Upper lobe of right lung (tissue), 1 donor: ENCODE measurements at regions not wholly inside any gene's neighbourhood (a gene's known extent, or its start where the extent isn't known, plus 50 kb on each side); places are given as distances from the start of the nearest gene placed in this dataset.

Experiments
- ATAC-seq: fragments of 200-7000 bp; cut with Tn5 transposase; one replicate; pipeline ENCODE4 v1.9.1; 2020; ENCODE audit warnings: mild to moderate bottlenecking, moderate library complexity
- DNase-seq: peaks from one replicate; pipeline ENCODE4 v3.0.0-alpha.2; 2020
- H3K27ac ChIP-seq: fragments of 200-600 bp; one replicate; pipeline ENCODE4 v1.8.0; 2022
- H3K27me3 ChIP-seq: fragments of 200-600 bp; one replicate; pipeline ENCODE4 v1.8.0; 2022; ENCODE audit warnings: mild to moderate bottlenecking
- H3K36me3 ChIP-seq: fragments of 200-600 bp; one replicate; pipeline ENCODE4 v1.8.0; 2022
- H3K4me1 ChIP-seq: fragments of 200-600 bp; one replicate; pipeline ENCODE4 v1.8.0; 2022
- H3K4me3 ChIP-seq: fragments of 200-600 bp; one replicate; pipeline ENCODE4 v1.8.0; 2022; ENCODE audit warnings: mild to moderate bottlenecking
- H3K9me3 ChIP-seq: fragments of 200-600 bp; one replicate; pipeline ENCODE4 v1.8.0; 2022
- intact Hi-C: fragments of 100-400 bp; cut with DNase I; formaldehyde crosslinking; loops from one replicate; pipeline ENCODE4 v1.11.0; 2022
- TF ChIP-seq, protein P1 (sequence below): fragments of 200-600 bp; IDR thresholded peaks from one replicate; pipeline ENCODE4 v1.8.0; 2022; ENCODE audit warnings: antibody characterized with exemption
- donor health status: DM: no; HTN: yes; CAD: no; lungs with severe emphysema.

DNA sequence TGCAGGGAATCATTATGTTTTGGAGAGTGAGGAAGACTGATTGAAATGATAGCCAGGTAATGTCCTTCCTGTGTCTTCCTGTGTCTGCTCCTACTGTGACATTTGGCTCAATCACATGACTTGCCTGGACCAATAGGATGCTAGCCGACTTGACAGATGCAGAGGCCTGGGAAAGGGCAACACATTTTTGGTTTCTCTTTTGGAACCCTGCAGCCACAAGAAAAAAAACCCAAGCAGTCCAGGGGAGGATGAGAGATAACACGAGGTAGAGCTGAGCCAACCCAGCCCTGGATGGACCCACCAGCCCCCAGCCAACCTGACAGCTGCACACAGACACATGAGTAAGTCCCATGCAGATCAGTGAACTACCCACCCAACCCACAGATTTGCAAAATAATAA, 256.1 kb upstream of the SMARCA2 start:
- H3K27ac ChIP-seq = no peak overlapping the region
- no peaks in the 10 kb centered on the region for H3K36me3 ChIP-seq
- no peaks in the 10 kb centered on the region for H3K27me3 ChIP-seq
- H3K4me3 ChIP-seq = no peak overlapping the region
- intact Hi-C loops = no loop called here
- ATAC-seq (no peak), DNase-seq (no peak)
- no peaks in the 10 kb centered on the region for H3K4me1 ChIP-seq
- TF ChIP-seq, protein P1, sequence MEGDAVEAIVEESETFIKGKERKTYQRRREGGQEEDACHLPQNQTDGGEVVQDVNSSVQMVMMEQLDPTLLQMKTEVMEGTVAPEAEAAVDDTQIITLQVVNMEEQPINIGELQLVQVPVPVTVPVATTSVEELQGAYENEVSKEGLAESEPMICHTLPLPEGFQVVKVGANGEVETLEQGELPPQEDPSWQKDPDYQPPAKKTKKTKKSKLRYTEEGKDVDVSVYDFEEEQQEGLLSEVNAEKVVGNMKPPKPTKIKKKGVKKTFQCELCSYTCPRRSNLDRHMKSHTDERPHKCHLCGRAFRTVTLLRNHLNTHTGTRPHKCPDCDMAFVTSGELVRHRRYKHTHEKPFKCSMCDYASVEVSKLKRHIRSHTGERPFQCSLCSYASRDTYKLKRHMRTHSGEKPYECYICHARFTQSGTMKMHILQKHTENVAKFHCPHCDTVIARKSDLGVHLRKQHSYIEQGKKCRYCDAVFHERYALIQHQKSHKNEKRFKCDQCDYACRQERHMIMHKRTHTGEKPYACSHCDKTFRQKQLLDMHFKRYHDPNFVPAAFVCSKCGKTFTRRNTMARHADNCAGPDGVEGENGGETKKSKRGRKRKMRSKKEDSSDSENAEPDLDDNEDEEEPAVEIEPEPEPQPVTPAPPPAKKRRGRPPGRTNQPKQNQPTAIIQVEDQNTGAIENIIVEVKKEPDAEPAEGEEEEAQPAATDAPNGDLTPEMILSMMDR = no peak
- H3K9me3 ChIP-seq = no peaks in the 10 kb centered on the region

DNA sequence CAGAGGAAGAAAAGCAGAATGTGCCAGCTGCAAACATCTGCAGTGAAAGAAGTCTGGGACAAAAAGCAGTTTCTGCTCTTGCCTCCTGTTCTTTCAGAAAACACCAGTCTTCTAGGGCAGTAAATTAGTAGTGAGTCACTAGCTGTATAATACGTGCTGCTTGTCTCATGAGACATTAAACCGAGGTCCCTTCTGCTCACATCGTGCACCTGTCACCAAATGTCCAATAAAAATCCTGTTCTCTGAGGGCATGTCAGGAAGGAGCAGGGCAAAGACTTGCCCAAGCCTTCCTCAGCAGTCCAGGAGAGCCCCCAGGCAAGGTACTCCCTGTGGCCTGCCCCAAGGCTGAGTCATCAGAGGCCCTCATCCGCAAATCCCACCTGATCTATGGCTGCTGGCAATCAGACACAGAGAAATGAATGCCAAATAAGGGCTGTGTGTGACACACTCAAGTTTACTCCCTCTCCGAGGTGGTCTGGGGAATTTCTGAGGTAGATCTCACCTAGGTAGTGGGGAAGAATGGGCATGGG, 255.3 kb upstream of the SMARCA2 start:
- ATAC-seq (no peak), DNase-seq (no peak)
- intact Hi-C loops = no loop called here
- TF ChIP-seq, protein P1 = no peak
- Histone ChIP-seq H3K9me3 (no peaks in the 10 kb centered on the region), H3K4me1 (no peaks in the 10 kb centered on the region), H3K27ac (no peak overlapping the region), H3K36me3 (no peaks in the 10 kb centered on the region), H3K27me3 (no peaks in the 10 kb centered on the region), H3K4me3 (no peak overlapping the region)

GRCh38 chr9:1761807-1762206, 253.3 kb upstream of the SMARCA2 start:
- Histone ChIP-seq H3K9me3 (no peaks in the 10 kb centered on the region), H3K27ac (no peak overlapping the region), H3K4me3 (no peak overlapping the region), H3K4me1 (no peaks in the 10 kb centered on the region), H3K36me3 (no peaks in the 10 kb centered on the region), H3K27me3 (no peaks in the 10 kb centered on the region)
- TF ChIP-seq, protein P1 = no peak
- intact Hi-C loops = no loop called here
- no peak for ATAC-seq
- no peak for DNase-seq

DNA sequence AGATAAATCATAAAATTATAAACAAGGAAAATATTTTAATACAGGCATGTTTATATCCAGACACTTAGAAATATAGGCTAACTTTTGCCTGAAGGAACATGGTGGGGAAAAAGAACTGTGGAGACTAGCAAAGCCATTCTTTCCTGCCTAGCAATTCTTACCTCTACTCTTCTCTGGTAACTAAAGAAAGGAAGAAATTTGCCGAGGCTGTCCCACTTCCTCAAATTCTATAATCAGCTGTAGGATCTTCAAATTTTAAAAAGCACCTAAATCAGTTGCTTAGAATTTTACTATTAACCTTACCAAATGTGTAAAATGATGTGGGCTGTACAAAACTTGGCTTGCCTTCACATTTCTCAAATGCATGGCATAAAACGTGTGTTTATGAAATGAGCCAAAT, 249.1 kb upstream of the SMARCA2 start:
- DNase-seq (no peak), ATAC-seq (no peak)
- Histone ChIP-seq H3K27me3 (no peaks in the 10 kb centered on the region), H3K36me3 (no peaks in the 10 kb centered on the region), H3K27ac (no peak overlapping the region), H3K4me3 (no peak overlapping the region), H3K4me1 (no peaks in the 10 kb centered on the region), H3K9me3 (no peaks in the 10 kb centered on the region)
- intact Hi-C loops = no loop called here
- TF ChIP-seq, protein P1 = no peak

- TF ChIP-seq, protein P1 = no peak
- DNase-seq (no peak), ATAC-seq (no peak)
Observed at GRCh38 chr9:1768561-1768960, 246.6 kb upstream of the SMARCA2 start.

DNA sequence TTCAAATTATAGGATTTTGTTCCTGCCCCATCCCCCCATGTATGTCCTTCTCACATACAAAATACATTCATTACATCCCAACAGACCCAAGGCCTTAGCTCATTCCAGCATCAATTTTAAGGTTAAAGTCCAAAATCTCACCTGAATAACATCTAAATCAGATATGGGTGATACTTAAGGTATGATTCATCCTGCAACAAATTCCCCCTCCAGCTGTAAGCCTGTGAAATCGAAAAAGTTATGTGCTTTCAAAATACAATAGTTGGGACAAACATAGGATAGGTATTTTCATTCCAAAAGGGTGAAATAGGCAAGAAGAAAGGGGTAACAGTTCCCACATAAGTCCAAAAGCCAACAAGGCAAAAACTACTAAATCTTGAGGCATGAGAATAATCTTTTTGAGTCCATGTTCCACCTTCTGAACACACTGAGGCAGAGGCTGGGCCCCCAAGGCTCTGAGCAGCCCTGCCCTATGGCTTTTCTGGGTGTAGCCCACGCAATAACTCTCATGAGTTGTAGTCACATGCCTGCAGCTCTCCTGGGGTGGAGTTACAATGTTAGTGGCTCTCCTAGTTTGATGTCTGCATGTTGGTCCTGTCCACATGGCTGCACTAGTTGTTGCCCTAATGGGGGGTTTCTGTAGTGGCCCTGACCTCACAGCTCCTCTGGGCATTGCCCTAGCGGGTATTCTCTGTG, 243.9 kb upstream of the SMARCA2 start:
- no peaks in the 10 kb centered on the region for H3K27me3 ChIP-seq
- DNase-seq (no peak), ATAC-seq (no peak)
- H3K4me3 ChIP-seq = no peak overlapping the region
- TF ChIP-seq, protein P1 = no peak
- H3K36me3 ChIP-seq = no peaks in the 10 kb centered on the region
- H3K4me1 ChIP-seq = no peaks in the 10 kb centered on the region
- H3K9me3 ChIP-seq = no peaks in the 10 kb centered on the region
- intact Hi-C loops = no loop called here
- no peak overlapping the region for H3K27ac ChIP-seq

More at GRCh38 chr9:1768561-1768960, 246.6 kb upstream of the SMARCA2 start:
- H3K27ac ChIP-seq = no peak overlapping the region
- no peaks in the 10 kb centered on the region for H3K4me1 ChIP-seq
- H3K36me3 ChIP-seq = no peaks in the 10 kb centered on the region
- H3K9me3 ChIP-seq = no peaks in the 10 kb centered on the region
- no peak overlapping the region for H3K4me3 ChIP-seq
- no peaks in the 10 kb centered on the region for H3K27me3 ChIP-seq
- intact Hi-C loops = no loop called here
